Activated CD4-positive, alpha-beta T cell treated with anti-CD3 and anti-CD28 coated beads, Interleukin-10, Interleukin-2, amounts not matched to agents 100 ng/mL and 50 ng/mL, durations not matched to agents 16 hours and 8 hours (primary cell): ENCODE measurements at regions not wholly inside any gene's neighbourhood (a gene's known extent, or its start where the extent isn't known, plus 50 kb on each side); places are given as distances from the start of the nearest gene placed in this dataset.

Source experiments
- DNase-seq: peaks from one replicate; pipeline ENCODE4 v3.0.0-alpha.2; 2020

- DNase-seq, result no peak
These were observed 279.0 kb upstream of the ZFHX3 start for GRCh38 chr16:73326770-73327470.

- DNase-seq, result no peak
These were observed 278.3 kb upstream of the ZFHX3 start for GRCh38 chr16:73326221-73326620.

GRCh38 chr16:73323880-73324279 lies 276.0 kb upstream of the ZFHX3 start:
- DNase-seq, result no peak

- DNase-seq, result no peak
These were observed 274.9 kb upstream of the ZFHX3 start for GRCh38 chr16:73322856-73323255.

- no peak for DNase-seq
These were observed 273.9 kb upstream of the ZFHX3 start for GRCh38 chr16:73321853-73322252.

- no peak for DNase-seq
These were observed 271.8 kb upstream of the ZFHX3 start for GRCh38 chr16:73319737-73320136.

- no peak for DNase-seq
These were observed 271.3 kb upstream of the ZFHX3 start for GRCh38 chr16:73319261-73319660.

- no peak for DNase-seq
These were observed 269.5 kb upstream of the ZFHX3 start for GRCh38 chr16:73317321-73317857.

GRCh38 chr16:73315645-73316044 lies 267.7 kb upstream of the ZFHX3 start:
- no peak for DNase-seq

- DNase-seq, result no peak
These were observed 266.0 kb upstream of the ZFHX3 start for GRCh38 chr16:73313950-73314349.

GRCh38 chr16:73311857-73312723 lies 264.2 kb upstream of the ZFHX3 start:
- no peak for DNase-seq

- DNase-seq, result no peak
These were observed 260.8 kb upstream of the ZFHX3 start for GRCh38 chr16:73308771-73309170.

GRCh38 chr16:73306901-73307413 lies 259.0 kb upstream of the ZFHX3 start:
- no peak for DNase-seq

GRCh38 chr16:73304008-73304774 lies 256.3 kb upstream of the ZFHX3 start:
- no peak for DNase-seq

GRCh38 chr16:73302942-73303341 lies 255.0 kb upstream of the ZFHX3 start:
- no peak for DNase-seq

- DNase-seq, result no peak
These were observed 254.1 kb upstream of the ZFHX3 start for GRCh38 chr16:73301984-73302383.

- DNase-seq, result no peak
These were observed 251.4 kb upstream of the ZFHX3 start for GRCh38 chr16:73299346-73299745.

GRCh38 chr16:73298562-73298961 lies 250.6 kb upstream of the ZFHX3 start:
- DNase-seq, result peak; percentile 6

GRCh38 chr16:73290258-73290657 lies 242.3 kb upstream of the ZFHX3 start:
- no peak for DNase-seq

GRCh38 chr16:73289232-73289631 lies 241.3 kb upstream of the ZFHX3 start:
- DNase-seq, result peak; percentile 8

GRCh38 chr16:73288520-73288919 lies 240.6 kb upstream of the ZFHX3 start:
- no peak for DNase-seq

GRCh38 chr16:73287859-73288405 lies 240.0 kb upstream of the ZFHX3 start:
- DNase-seq, result no peak
